ENCODE measurements at regions not wholly inside any gene's neighbourhood (a gene's known extent, or its start where the extent isn't known, plus 50 kb on each side); places are given as distances from the start of the nearest gene placed in this dataset.
"Not testable (repeated sequence)": the region's sequence is repeated elsewhere in the genome, so short reads cannot be mapped to it uniquely, and the experiment has no call there.

DNA sequence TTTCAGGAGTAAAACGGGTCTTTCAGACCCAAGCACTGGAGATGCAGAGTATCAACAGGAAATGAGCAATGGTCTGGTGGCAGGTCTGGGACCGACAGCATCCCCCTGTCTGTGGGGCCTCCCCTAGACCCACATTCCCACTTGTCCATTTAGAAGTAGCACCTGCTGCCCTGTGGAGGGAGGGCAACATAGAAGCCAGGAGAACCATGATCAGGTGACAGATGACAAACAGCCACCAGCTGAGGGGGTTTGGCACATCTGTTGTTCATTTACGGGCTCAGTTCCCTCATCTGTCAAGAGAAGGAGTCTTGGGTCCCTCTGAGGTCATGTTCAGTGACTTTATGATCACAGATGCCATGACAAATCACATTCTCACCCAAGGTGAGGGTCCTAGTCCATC, 77.9 kb upstream of the SLC66A3 start:
- DNase-seq = no peak

DNA sequence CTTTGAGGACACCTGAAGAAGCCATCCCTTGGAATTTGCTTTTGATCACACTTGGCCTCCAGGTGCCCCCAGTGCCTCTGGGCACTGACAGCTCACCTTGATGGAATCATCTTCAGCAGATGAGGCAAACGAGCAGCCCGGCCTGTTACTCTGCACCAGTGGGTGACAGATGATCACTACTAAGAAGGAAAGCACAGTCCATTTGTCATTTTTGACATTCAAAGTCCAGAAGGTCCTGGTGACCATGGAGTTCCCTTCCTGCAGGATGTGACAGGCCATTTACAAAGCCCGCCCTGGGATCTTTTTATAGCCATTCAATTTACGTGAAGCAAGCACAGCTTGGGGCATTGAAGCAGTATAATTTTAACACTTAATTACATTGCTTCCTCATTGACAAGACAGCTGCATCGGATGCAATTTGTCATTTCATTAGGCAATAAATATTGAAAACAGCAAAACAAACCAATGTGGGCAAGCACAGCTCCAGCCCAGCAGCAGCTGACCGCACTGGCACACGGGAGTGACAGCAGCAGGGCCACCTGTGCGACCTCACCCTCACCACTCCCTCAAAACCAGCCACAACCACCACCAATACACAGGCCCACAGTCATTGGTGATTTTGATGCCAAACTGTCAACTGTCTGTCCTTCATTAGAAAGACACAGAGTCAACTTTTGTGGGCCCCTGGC, 76.0 kb upstream of the SLC66A3 start:
- no peak for DNase-seq

DNA sequence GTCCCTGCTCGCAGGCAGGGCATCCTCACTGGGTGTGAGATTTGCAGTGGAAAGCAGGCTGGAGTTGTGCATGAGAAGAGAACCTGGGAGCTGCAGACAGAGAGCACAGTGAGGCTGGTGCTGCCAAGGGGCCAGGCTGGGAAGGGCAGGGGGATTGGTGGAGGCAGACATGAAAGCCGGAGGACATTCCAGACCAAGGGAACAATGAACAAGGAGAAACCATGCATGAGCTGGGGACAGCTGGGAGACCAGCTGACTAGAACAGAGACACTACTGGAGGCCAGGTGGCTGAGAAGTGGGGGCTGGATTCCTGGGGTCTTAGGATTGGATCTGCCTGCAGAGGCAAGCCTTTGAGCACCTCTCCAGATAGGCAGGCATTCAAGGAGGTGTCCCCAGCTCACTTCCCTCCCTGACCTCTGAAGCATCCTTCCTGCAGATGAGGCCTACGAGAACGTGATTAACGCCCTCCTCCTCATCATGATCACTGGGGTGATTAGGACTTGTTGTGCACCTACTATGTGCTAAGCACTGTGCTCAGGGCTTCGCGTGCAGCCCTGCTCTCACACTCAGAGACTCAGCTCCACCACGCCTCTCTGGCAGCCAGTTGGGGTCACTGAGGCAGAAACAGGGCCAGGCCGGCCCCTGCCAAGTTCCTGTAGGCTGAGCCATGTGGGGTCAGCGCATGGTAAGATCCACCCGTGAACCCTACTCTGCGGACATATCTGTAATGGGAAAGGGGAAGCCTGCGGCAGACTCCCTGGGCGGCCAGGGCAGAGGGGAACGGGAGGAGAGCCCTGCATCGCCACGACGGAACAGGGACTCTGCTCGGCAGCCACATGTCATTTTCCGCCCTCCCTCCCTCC, 74.8 kb upstream of the SLC66A3 start:
- no peak for DNase-seq

DNA sequence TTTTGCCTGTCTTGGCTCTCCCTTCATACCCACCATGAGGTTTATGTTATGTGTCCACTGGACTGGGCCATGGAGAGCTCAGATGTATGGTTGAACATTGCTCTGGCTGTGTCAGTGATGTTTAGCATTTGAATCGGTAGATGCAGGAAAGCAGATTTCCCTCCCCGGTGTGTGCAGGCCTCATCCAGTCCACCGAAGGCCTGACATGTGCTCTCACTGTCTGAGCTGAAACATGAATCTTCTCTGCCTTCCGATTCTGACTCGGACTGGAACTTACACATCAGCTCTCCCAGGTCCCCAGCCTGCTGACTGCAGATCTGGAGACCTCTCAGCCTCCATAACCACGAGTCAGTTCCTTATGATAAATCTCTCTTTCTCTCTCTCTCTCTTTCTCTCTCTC, 72.4 kb upstream of the SLC66A3 start:
- no peak for DNase-seq

- not testable (repeated sequence) for DNase-seq
Observed at GRCh38 chr2:11088821-11089220, 66.4 kb upstream of the SLC66A3 start.

- no peak for DNase-seq
Observed at GRCh38 chr2:11090187-11090586, 65.1 kb upstream of the SLC66A3 start.

DNA sequence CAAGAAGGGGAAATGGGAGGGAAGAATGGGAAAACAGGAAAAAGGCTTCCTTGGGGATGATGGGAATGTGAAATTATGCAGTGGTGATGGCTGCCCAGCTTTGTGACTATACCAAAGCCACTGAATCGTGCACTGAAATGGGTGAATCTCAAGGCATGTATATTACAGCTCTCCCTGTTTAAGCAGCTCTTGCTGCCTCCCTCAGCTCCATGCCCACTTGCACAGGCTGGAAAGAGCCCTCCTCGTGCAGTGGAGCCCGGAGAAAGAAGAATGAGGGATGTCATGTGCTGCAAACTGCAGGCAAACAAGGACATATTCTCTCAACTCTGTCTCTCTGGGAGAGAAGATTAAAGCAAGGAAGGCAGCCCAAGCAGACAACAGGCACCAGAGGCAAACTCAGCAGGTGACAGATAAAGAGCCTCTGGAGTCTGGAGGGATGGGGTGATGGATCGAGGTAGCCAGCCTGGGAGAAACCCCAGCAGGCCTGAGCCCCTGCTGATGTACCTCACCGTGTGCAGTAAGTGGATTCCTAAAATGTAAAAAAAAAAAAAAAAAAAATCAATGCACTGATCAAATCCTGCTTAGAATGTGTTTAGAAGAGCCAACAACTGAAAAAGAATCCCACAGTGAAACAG, 62.4 kb upstream of the SLC66A3 start:
- no peak for DNase-seq

DNA sequence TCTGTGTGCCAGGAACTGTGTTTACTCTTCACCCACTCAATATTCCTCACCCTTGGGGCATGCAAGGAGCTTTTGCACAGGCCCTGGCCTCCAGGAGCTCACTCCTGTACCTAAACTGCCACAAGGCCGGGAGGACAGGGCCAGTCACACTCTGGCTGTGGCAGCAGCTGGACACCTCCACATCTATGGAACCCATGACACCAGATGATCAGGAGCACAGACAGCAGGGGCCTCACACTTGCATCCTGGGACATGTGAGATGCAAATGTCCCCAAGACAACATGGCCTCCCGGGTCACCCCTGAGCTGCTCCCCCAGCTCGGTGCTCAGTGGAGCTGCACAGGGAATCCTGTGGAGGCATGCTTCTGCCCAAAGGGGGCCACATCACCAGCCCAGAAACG, 61.8 kb upstream of the SLC66A3 start:
- DNase-seq = no peak

- DNase-seq = no peak
Observed at GRCh38 chr2:11094021-11094810, 61.1 kb upstream of the SLC66A3 start.

- DNase-seq = no peak
Observed at GRCh38 chr2:11096591-11096990, 58.7 kb upstream of the SLC66A3 start.

- DNase-seq = no peak
Observed at GRCh38 chr2:11097038-11097720, 58.1 kb upstream of the SLC66A3 start.

DNA sequence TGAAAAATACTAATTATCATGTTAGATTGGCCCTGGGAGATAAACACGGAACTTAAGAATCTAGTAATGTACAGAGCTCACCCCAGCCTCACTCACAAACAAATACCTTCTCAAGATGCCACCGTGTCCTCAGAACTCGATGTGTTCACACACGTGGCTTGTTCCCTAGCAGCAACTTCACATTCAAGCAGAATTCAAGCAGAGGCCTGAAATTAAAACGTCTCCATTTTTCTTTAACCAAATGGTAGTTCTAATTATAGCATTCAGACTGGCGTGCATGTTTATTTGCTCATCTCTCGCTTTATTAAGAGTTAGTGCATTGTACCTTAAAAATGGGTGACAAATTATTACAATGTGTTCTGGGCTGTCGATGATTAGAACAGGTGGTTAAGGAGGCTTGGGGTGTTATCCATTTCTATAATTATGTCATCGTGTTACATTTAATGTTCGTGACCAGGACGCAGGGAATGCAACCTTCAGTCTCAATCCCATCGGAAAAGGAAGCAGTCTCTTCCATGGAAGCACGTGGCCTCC, 57.3 kb upstream of the SLC66A3 start:
- no peak for DNase-seq

DNA sequence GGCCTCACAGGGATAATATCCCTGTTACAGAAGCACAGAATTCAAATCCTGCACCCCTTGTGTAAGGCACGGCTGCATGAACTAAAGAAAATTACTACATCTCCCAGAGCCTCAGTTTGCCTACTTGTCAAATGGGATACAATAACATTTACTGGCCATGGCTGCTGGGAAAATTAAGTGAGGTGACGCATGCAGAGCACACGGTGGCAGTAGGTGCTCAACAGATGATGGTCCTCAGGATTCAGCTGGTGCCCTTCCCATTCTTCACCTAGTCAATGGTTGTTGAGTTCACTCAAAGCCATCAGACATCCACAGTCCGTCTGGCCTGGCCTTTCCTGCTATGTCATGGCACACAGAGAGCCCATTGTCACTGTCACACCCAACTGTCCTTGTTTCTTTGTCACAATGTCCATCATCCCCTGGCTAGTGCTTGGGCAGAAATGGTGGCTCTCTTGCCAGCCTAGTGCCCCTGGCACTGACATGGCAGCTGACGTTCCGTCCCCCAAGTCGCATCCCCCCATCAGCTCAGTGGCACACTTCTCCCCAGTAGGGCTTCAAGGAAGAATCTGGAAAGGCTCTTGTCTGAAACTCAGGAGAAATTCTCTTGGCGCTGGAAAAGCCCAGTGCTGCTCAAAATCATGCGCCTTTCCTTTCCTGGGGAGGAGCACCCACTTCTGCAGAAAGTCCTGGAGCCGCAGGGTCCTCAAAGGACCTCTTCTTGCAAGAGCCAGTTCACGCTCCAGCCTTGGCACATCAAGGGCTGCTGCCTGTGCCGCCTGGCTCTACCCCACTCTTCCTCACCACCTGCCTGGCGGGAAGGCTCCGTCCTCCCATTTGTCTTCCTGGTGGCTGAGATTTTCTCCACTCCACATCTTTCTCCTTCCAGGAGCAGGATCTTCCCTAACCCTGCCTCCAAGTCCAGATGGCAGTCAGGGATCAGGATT, 55.9 kb upstream of the SLC66A3 start:
- no peak for DNase-seq

GRCh38 chr2:11100130-11100529, 55.1 kb upstream of the SLC66A3 start:
- no peak for DNase-seq

DNA sequence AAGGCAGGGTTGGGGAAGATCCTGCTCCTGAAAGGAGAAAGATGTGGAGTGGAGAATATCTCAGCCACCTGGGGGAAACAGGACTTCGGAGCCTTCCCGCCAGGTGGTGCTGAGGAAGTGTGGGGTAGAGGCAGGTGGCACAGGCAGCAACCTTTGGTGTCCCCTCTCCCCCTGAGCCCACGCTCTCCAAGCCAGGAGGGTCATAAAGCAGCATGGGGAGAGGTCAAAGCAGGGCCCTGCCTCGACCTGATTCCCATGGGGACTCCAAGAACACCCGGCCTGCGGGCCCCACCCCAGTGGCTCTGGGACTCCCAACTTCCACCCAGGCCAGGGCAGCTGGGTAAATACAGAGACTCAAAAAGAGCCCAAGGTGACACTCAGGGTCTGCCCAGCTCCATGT, 54.3 kb upstream of the SLC66A3 start:
- DNase-seq = no peak

DNA sequence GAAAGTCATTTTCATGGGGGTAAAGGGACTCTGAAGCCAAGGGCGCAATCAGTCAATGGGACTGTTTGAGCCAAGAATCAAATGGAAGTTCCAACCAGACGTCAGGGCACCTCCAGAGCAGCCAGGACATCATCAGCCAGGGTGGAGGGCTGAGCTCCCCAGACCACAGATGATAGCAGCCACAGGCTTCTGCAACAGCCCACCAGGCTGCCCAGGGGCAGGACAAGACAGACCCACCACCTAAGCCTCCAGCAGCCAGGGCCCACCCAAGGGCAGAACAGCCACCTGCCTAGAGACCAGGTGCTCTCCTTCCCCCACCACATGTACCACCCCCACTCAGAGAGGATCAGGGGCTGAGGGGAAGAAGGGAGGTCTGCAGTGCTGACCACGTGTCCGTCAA, 53.8 kb upstream of the SLC66A3 start:
- no peak for DNase-seq

GRCh38 chr2:11102466-11102865, 52.8 kb upstream of the SLC66A3 start:
- no peak for DNase-seq

GRCh38 chr2:11102956-11103860, 52.1 kb upstream of the SLC66A3 start:
- DNase-seq = no peak

DNA sequence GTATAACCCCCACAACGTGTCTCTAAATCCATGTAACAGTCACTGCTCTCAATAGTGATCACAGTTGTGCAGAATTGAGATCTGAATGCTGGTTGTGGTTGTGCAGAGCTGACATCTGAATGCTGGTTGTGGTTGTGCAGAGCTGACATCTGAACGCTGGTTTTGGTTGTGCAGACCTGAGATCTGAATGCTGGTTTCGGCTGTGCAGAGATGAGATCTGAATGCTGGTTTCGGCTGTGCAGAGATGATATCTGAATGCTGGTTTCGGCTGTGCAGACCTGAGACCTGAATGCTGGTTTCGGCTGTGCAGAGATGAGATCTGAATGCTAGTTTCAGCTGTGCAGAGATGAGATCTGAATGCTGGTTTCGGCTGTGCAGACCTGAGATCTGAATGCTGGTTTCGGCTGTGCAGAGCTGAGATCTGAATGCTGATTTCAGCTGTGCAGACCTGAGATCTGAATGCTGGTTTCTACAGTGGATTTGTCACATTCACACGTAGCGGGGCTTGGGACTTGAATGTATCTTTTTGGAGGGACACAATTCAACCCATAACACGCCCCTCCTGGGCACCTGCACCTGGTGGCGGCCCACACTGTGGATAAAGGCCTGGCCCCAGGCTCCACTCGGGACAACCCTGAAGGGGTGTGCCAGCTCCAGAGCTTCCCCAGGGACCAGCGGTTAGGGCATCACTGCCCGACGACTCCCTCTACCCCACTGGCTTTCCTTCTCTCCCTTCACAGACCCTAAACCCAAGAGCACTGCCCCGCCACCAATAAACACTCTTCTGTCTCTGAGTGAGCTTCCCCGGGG, 51.1 kb upstream of the SLC66A3 start:
- DNase-seq = peak; percentile 28
